ENCODE measurements at regions not wholly inside any gene's neighbourhood (a gene's known extent, or its start where the extent isn't known, plus 50 kb on each side); places are given as distances from the start of the nearest gene placed in this dataset.

DNA sequence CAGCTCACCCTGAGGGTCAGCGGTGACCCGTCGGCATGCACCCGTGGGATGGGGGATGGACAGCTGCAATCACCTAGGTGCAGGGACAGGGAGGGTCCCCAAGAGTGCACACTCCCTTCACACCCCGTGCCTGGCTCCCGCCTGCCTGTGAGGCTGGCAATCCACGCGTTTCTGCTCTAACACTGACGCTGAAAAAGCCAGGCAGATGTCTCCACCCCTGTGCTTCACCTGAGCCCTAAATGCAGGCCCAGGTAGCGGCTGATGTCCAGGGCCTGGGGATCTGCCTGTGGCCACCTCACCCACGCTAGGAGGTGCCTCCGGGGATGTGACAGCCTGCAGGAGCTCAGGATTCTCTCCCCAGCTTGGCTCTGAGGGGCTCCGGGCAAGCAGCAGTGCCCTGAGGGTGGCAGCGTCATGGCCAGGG lies 212.0 kb upstream of the SALL3 start:
- TF ChIP-seq, protein P1, sequence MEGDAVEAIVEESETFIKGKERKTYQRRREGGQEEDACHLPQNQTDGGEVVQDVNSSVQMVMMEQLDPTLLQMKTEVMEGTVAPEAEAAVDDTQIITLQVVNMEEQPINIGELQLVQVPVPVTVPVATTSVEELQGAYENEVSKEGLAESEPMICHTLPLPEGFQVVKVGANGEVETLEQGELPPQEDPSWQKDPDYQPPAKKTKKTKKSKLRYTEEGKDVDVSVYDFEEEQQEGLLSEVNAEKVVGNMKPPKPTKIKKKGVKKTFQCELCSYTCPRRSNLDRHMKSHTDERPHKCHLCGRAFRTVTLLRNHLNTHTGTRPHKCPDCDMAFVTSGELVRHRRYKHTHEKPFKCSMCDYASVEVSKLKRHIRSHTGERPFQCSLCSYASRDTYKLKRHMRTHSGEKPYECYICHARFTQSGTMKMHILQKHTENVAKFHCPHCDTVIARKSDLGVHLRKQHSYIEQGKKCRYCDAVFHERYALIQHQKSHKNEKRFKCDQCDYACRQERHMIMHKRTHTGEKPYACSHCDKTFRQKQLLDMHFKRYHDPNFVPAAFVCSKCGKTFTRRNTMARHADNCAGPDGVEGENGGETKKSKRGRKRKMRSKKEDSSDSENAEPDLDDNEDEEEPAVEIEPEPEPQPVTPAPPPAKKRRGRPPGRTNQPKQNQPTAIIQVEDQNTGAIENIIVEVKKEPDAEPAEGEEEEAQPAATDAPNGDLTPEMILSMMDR (IDR thresholded peaks at IDR 0.05): no peak
- TF ChIP-seq POLR2AphosphoS5 (IDR thresholded peaks at IDR 0.05): no peak
- TF ChIP-seq POLR2A (IDR thresholded peaks at IDR 0.05): no peak
